SU-DHL-6 (cell line): ENCODE measurements at regions not wholly inside any gene's neighbourhood (a gene's known extent, or its start where the extent isn't known, plus 50 kb on each side); places are given as distances from the start of the nearest gene placed in this dataset.

Experiments
- H2AFZ ChIP-seq: fragments of 200-600 bp; sonication (generic); 2 replicates; pipeline ENCODE4 v1.6.1; 2014; ENCODE audit warnings: low read depth, mild to moderate bottlenecking, moderate library complexity, mixed read lengths, antibody characterized with exemption, low read length; ENCODE audit not compliant: severe bottlenecking
- H3F3A ChIP-seq: fragments of 200-600 bp; shearing (Covaris generic); 2 replicates; pipeline ENCODE4 v1.6.0; 2016; ENCODE audit warnings: antibody characterized with exemption, mild to moderate bottlenecking; ENCODE audit not compliant: insufficient read depth
- H3K27ac ChIP-seq: fragments of 200-600 bp; sonication (generic); 2 replicates; pipeline ENCODE4 v1.5.1; 2016; ENCODE audit warnings: low read depth, mild to moderate bottlenecking, low read length, moderate library complexity, mixed read lengths
- H3K27me3 ChIP-seq: fragments of 200-600 bp; sonication (generic), shearing (Covaris generic); 2 replicates; pipeline ENCODE4 v1.6.0; 2014; ENCODE audit warnings: mild to moderate bottlenecking, low read length
- H3K36me3 ChIP-seq: fragments of 200-600 bp; sonication (generic); 2 replicates; pipeline ENCODE4 v1.6.1; 2014; ENCODE audit warnings: mild to moderate bottlenecking, low read length, mixed read lengths
- H3K4me2 ChIP-seq: fragments of 300-600, 200-600 bp; shearing (Covaris generic), sonication (generic); 2 replicates; pipeline ENCODE4 v1.6.0; 2014; ENCODE audit warnings: low read length, low read depth, mild to moderate bottlenecking; ENCODE audit not compliant: poor library complexity, severe bottlenecking
- H3K4me3 ChIP-seq: fragments of 200-600 bp; sonication (generic); 2 replicates; pipeline ENCODE4 v1.5.1; 2014; ENCODE audit warnings: antibody characterized with exemption, low read length, mild to moderate bottlenecking, mixed read lengths; ENCODE audit not compliant: insufficient read depth, poor library complexity, severe bottlenecking
- H3K79me2 ChIP-seq: fragments of 200-600 bp; sonication (generic); 2 replicates; pipeline ENCODE4 v1.6.1; 2014; ENCODE audit warnings: mild to moderate bottlenecking, low read length, moderate library complexity; ENCODE audit not compliant: insufficient read depth
- H3K9ac ChIP-seq: fragments of 200-600 bp; sonication (generic); 2 replicates; pipeline ENCODE4 v1.7.0; 2014; ENCODE audit warnings: mild to moderate bottlenecking, low read length
- H3K9me2 ChIP-seq: fragments of 200-600 bp; sonication (generic); replicated peaks from 2 replicates; pipeline ENCODE4 v1.6.1; 2014; ENCODE audit warnings: low read length; ENCODE audit not compliant: insufficient read depth
- H3K9me3 ChIP-seq: fragments of 200-600 bp; sonication (generic); 2 replicates; pipeline ENCODE4 v1.6.1; 2014; ENCODE audit warnings: low read length, mixed read lengths; ENCODE audit not compliant: insufficient read depth
- H4K20me1 ChIP-seq: fragments of 200-600 bp; sonication (generic); 2 replicates; pipeline ENCODE4 v1.6.1; 2014; ENCODE audit warnings: low read depth, mild to moderate bottlenecking, antibody characterized with exemption, low read length, moderate library complexity, mixed read lengths
- CTCF ChIP-seq: fragments of 200-600 bp; sonication (generic); IDR thresholded peaks from one replicate; pipeline ENCODE4 v1.5.1; 2017; ENCODE audit warnings: antibody characterized with exemption, mild to moderate bottlenecking, low read length, moderate library complexity; ENCODE audit not compliant: insufficient read depth, poor library complexity, severe bottlenecking
- EZH2phosphoT487 ChIP-seq: fragments of 200-600 bp; sonication (generic), shearing (Covaris generic); conservative IDR thresholded peaks from 2 replicates; pipeline ENCODE4 v1.6.1; 2018; ENCODE audit warnings: mild to moderate bottlenecking, antibody characterized with exemption, low read length, moderate library complexity, mixed read lengths

DNA sequence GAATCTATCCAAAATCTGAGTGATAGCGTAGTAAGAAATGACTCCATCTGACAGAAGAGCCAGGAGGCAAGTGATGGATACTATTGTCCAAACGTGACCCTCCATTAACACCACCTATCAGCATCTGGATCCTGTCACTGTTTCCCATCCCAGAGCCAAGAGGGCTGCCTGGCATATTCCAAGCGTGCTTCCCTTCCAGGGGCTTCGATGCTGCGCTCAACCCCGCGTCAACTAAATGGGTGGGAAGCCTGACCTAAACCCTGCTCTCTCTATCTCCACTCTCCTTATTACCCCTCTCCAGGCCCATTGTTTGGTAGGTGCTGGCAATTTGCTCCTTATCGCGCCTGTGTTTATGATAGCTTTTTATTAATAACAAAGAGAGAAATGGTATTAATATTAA lies 83.2 kb downstream of the NR2F2 start:
- TF ChIP-seq EZH2phosphoT487 (no peak), CTCF (no peak)
- no peaks in the 10 kb centered on the region for H3K9me2 ChIP-seq
- H3K9ac ChIP-seq, result no peak overlapping the region
- H3K27ac ChIP-seq, result no peak overlapping the region
- no peaks in the 10 kb centered on the region for H3K9me3 ChIP-seq
- no peak overlapping the region for H3K4me3 ChIP-seq
- H3K27me3 ChIP-seq, result no peaks in the 10 kb centered on the region
- H3K4me2 ChIP-seq, result no peak overlapping the region
- H4K20me1 ChIP-seq, result no peaks in the 10 kb centered on the region
- H3K36me3 ChIP-seq, result no peaks in the 10 kb centered on the region
- no peaks in the 10 kb centered on the region for H3K79me2 ChIP-seq
- no peak overlapping the region for H2AFZ ChIP-seq
- H3F3A ChIP-seq, result no peaks in the 10 kb centered on the region

DNA sequence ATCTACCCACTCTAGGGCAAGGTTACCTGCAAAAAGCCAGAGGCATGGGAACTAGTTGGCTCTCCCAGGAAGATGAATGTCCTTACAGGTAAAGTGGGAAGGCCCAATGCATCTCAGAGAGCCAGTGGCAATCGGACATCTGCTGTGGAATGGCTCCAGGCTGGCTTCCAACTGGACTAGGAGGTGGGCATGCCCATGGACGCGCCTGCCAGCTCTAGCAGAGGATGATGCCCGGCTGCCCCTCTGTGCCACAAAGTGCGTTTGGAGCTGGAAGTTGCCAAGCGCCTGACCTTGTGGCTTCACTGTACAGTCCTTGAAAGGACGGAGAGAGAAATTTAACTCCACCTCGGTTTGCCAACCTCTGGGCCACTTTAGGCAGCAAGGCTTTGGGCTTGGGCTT lies 84.4 kb downstream of the NR2F2 start:
- Histone ChIP-seq H3K9me3 (no peaks in the 10 kb centered on the region), H3K9ac (no peak overlapping the region), H3K36me3 (no peaks in the 10 kb centered on the region), H4K20me1 (no peaks in the 10 kb centered on the region), H3K27ac (no peak overlapping the region), H3K27me3 (no peaks in the 10 kb centered on the region), H3F3A (no peaks in the 10 kb centered on the region), H2AFZ (no peak overlapping the region), H3K4me2 (no peak overlapping the region), H3K4me3 (no peak overlapping the region), H3K79me2 (no peaks in the 10 kb centered on the region), H3K9me2 (no peaks in the 10 kb centered on the region)
- TF ChIP-seq EZH2phosphoT487 (no peak), CTCF (no peak)

DNA sequence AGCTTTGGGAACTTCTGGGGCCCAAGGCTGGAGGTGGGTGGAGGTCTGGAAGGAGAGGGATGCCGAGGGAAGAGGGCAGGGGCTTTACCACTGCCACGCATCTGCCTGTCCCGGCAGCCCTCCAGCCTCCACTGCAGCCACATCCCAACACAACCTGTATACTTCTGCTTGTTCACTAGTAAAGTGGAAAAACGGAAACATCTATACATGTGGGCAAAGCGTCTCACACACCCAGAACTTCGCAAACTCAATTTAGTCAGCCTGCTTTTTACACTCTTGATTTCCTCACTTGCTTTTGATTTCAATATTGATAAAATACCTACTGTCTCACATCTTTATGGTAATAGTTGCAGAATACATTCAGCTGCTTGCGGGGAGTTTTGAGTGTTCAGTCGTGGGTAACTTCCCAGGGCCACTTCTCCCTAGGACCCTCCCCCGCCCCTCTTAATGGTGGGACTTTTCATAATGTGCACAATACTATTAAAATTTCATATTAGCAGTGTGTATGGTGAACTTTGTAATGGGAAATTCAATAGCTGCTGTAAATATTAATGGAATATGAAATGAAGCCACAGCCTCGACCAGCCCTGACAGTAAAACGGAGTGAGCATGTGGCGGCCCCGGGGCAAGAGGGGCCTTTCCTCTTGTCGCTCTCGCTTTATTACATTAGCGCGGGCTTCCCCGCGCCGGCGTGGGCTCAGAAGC lies 85.2 kb downstream of the NR2F2 start:
- no peak for TF ChIP-seq EZH2phosphoT487
- TF ChIP-seq CTCF, result no peak
- Histone ChIP-seq H3K4me2 (no peak overlapping the region), H3K9me3 (no peaks in the 10 kb centered on the region), H3K4me3 (no peak overlapping the region), H3K9ac (no peak overlapping the region), H3F3A (no peaks in the 10 kb centered on the region), H3K9me2 (no peaks in the 10 kb centered on the region), H3K27ac (no peak overlapping the region), H2AFZ (no peak overlapping the region), H3K27me3 (no peaks in the 10 kb centered on the region), H3K36me3 (no peaks in the 10 kb centered on the region), H3K79me2 (no peaks in the 10 kb centered on the region), H4K20me1 (no peaks in the 10 kb centered on the region)
